Epithelial cell of esophagus (primary cell): ENCODE measurements at regions not wholly inside any gene's neighbourhood (a gene's known extent, or its start where the extent isn't known, plus 50 kb on each side); places are given as distances from the start of the nearest gene placed in this dataset.
"Not testable (repeated sequence)": the region's sequence is repeated elsewhere in the genome, so short reads cannot be mapped to it uniquely, and the experiment has no call there.

Experiments used
- DNase-seq: peaks from one replicate; pipeline ENCODE4 v3.0.0; 2010; ENCODE audit warnings: low read depth
- H3K4me3 ChIP-seq: 2 replicates; pipeline ENCODE4 v1.5.1; 2011; ENCODE audit warnings: mild to moderate bottlenecking, low read length, control low read depth
- TF ChIP-seq, protein P1 (sequence below): IDR thresholded peaks from 2 replicates; pipeline ENCODE4 v1.5.1; 2011; ENCODE audit warnings: low read depth, mild to moderate bottlenecking, low read length, control low read depth, inconsistent platforms; ENCODE audit not compliant: insufficient read depth; ENCODE audit errors: missing control alignments

DNA sequence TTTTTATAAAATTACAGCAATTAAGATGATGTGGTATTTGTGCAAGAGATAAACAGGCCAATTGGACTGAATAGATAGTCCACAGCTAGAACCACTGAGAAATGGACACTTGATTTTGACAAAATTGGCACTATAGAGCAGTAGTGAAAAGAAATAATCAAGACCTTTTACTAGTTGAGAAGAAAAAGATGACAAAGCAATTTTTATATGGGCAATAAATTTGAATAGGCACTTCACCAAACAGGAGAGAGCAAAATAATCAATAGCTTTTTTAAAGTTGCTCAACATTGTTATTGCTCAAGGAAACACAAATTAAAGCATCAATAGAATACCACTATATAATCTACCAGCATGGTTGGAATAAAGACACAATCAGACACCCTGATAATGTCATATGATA is 193.5 kb upstream of the FTMT start:
- TF ChIP-seq, protein P1, sequence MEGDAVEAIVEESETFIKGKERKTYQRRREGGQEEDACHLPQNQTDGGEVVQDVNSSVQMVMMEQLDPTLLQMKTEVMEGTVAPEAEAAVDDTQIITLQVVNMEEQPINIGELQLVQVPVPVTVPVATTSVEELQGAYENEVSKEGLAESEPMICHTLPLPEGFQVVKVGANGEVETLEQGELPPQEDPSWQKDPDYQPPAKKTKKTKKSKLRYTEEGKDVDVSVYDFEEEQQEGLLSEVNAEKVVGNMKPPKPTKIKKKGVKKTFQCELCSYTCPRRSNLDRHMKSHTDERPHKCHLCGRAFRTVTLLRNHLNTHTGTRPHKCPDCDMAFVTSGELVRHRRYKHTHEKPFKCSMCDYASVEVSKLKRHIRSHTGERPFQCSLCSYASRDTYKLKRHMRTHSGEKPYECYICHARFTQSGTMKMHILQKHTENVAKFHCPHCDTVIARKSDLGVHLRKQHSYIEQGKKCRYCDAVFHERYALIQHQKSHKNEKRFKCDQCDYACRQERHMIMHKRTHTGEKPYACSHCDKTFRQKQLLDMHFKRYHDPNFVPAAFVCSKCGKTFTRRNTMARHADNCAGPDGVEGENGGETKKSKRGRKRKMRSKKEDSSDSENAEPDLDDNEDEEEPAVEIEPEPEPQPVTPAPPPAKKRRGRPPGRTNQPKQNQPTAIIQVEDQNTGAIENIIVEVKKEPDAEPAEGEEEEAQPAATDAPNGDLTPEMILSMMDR = no peak
- no peak for DNase-seq
- no peak overlapping the region for H3K4me3 ChIP-seq

DNA sequence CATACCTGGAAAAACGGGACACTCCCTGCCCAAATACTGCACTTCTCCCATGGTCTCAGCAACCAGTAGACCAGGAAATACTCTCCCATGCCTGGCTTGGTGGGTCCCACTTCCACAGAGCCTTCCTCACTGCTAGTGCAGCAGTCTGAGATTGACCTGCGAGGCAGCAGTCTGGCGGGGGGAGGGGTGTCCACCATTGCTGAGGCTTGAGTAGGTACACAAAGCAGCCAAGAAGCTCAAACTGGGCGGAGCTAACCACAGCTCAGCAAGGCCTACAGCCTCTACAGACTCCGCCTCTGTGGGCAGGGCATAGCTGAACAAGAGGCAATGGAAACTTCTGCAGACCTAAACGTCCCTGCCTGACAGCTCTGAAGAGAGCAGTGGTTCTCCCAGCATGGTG is 191.5 kb upstream of the FTMT start:
- DNase-seq = no peak
- TF ChIP-seq, protein P1 = no peak
- no peak overlapping the region for H3K4me3 ChIP-seq

DNA sequence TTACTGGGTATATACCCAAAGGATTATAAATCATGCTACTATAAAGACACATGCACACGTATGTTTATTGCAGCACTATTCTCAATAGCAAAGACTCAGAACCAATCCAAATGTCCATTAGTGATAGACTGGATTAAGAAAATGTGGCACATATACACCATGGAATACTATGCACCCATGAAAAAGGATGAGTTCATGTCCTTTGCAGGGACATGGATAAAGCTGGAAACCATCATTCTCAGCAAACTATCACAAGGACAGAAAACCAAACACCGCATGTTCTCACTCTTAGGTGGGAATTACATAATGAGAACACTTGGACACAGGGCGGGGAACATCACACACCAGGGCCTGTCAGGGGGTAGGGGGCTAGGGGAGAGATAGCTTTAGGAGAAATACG is 186.1 kb upstream of the FTMT start:
- not testable (repeated sequence) for DNase-seq, H3K4me3 ChIP-seq

DNA sequence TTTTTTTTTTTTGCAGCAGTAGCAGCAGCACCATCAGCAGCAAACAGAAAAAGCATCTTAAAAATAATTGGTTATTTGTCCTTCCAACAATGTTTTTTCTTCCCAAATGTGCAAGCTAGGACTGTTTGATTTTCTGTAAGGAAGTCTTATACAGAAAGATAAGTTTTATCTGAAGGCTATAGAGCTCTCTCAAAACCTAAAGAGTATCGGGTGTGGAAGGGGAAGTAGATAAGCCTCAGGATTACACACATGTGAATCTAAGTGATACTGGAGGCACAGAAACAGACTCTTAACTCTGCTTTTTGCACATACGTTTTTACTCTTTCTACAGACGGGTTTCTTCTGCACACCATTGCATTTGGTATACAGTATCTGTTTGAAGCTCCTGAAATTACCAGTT is 184.4 kb upstream of the FTMT start:
- no peak for DNase-seq
- H3K4me3 ChIP-seq = no peak overlapping the region
- TF ChIP-seq, protein P1 = no peak

DNA sequence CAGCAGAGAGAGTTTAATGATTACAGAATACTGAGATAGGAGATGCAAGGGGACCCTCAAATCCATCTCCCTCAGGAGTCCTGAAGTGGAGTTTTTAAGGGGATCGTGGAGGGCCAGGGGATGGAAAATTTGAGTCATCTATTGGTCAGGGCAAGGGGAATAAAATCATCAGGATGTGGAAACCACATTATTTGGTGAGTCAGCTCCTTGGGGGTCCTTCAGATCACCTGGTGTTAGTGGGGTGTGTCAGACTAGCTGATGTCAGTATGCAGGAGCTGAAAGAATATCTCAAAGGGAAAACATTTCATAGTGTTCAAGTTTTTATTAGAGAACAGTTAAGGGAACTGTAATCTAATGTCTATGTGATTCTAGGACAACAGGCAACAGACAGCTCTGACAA is 183.0 kb upstream of the FTMT start:
- no peak for DNase-seq
- no peak overlapping the region for H3K4me3 ChIP-seq
- TF ChIP-seq, protein P1 = no peak

DNA sequence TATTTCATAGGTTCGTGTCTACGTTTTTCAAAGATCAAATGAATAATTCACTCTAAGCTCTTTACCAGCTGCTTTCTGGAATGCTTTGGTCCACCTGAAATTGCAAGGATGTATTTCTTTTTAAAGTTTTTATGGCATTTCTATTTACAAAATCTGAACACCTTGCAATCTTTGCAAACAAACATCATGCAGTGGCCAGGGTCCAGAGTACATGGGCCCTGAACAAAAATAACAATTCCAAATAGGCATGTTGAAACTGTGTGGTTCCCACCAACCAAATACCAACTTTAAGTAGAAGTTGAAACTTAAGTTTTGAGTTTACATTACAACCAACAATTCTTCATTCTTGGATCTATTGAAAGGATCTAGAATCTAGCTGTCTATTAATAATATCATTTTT is 180.1 kb upstream of the FTMT start:
- DNase-seq = no peak
- TF ChIP-seq, protein P1 = no peak
- H3K4me3 ChIP-seq = no peak overlapping the region

DNA sequence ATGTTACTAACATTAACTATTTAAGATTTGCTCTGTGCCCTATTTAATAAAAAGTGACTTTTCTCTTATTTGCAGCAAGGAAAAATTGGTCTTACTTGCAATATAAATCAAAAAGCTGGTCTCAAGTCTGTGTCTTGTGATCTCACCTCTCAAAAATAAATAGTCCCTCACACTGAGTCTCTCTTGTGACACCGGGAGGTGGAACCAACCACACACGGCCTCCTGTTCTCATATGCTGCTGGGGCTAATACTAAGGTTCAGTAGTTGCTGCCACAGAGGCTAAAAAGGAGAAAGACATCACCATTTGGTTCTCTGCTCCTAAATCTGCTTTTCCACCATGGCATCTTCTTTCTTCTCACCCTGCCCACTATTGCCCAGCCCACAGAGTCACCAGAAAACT is 175.8 kb upstream of the FTMT start:
- TF ChIP-seq, protein P1 = no peak
- H3K4me3 ChIP-seq = no peak overlapping the region
- no peak for DNase-seq
